ENCODE measurements at regions not wholly inside any gene's neighbourhood (a gene's known extent, or its start where the extent isn't known, plus 50 kb on each side); places are given as distances from the start of the nearest gene placed in this dataset.

DNA sequence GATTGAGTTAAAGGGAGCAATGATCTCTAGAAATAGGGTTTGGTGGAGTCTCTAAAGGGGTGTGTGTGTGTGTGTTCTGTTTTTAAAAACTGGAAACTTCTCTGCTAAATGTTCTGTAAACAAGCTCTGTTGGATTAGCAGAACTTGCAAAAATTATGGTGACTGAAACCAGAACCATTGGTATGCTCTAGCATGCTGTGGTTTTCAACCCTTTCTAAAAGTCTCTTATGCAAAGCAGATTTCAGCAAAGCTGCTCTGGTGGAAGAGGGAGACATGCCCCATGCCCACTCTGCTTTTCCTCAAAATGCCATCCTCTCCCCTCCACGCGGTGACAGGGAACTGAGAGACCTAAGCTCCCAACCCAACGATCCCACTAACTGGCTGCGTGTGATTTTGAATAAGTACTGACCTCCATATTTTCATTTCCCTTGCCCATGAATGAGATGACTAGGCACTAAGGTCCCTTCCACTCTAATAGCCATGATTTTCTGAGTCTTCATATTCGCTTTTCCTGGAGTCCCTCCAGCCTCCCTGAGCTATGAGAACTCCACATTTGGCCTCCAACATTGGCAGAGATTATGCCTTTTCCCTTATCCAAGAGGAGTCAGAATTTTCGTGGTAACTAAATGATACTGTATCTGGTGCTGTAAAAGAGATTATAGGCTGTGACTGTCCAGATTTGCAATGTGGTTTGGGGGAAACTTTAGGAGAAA lies 117.3 kb upstream of the PALS2 start:
- intact Hi-C loops (cut with micrococcal nuclease): no loop called here
- H3K4me3 ChIP-seq (ENCODE audit: control extremely low read depth in 1 of 5, extremely low read depth in 1 of 5, insufficient read depth in 1 of 5, low read depth in 2 of 5, low read length in 4 of 5): no peak overlapping the region
- Mint-ChIP-seq H3K4me1 (peaks cover 9% of the 10 kb centered on the region), H3K27ac (peak overlapping the region; percentile 20), H3K27me3 (peaks cover 21% of the 10 kb centered on the region), H3K4me3 (no peak overlapping the region), H3K9me3 (ENCODE audit: insufficient read depth) (no peaks in the 10 kb centered on the region)
- H3K9ac ChIP-seq (ENCODE audit: low read length): no peak overlapping the region
- no peaks in the 10 kb centered on the region for H3K9me3 ChIP-seq (ENCODE audit: control extremely low read depth in 1 of 3, control insufficient read depth in 2 of 3, insufficient read depth in 1 of 3, low read length in 2 of 3)
- H3K36me3 ChIP-seq (replicated peaks in 1 of 2; ENCODE audit: control extremely low read depth in 1 of 2, control insufficient read depth in 1 of 2, extremely low read depth in 1 of 2, insufficient read depth in 2 of 2, low read length in 1 of 2): no peaks in the 10 kb centered on the region
- peaks cover 4 to 9% of the 10 kb centered on the region in 2 donors for H3K4me1 ChIP-seq (ENCODE audit: control insufficient read depth in 2 of 2, insufficient read depth in 2 of 2, low read length in 2 of 2)
- H3K27ac ChIP-seq (ENCODE audit: low read length in 2 of 2): no peak overlapping the region
- DNase-seq (no peak), ATAC-seq (ENCODE audit: low read depth) (no peak)
- no peak for TF ChIP-seq EZH2 (IDR thresholded peaks at IDR 0.05; ENCODE audit: borderline replicate concordance, insufficient read depth, low read depth, low read length, poor library complexity, severe bottlenecking)
- TF ChIP-seq, protein P1, sequence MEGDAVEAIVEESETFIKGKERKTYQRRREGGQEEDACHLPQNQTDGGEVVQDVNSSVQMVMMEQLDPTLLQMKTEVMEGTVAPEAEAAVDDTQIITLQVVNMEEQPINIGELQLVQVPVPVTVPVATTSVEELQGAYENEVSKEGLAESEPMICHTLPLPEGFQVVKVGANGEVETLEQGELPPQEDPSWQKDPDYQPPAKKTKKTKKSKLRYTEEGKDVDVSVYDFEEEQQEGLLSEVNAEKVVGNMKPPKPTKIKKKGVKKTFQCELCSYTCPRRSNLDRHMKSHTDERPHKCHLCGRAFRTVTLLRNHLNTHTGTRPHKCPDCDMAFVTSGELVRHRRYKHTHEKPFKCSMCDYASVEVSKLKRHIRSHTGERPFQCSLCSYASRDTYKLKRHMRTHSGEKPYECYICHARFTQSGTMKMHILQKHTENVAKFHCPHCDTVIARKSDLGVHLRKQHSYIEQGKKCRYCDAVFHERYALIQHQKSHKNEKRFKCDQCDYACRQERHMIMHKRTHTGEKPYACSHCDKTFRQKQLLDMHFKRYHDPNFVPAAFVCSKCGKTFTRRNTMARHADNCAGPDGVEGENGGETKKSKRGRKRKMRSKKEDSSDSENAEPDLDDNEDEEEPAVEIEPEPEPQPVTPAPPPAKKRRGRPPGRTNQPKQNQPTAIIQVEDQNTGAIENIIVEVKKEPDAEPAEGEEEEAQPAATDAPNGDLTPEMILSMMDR (IDR thresholded peaks at IDR 0.05): no peak
- no peaks in the 10 kb centered on the region for H4K20me1 ChIP-seq (ENCODE audit: control insufficient read depth, insufficient read depth, low read length, poor library complexity, severe bottlenecking)
- peak overlapping the region; percentile 0 for H3K4me2 ChIP-seq (replicated peaks; ENCODE audit: low read depth, low read length, poor library complexity, severe bottlenecking)
- H3K27me3 ChIP-seq (replicated peaks in 1 of 4; ENCODE audit: control extremely low read depth in 1 of 4, control insufficient read depth in 3 of 4, insufficient read depth in 4 of 4, low read length in 3 of 4): peaks cover 0 to 6% (median 2%) of the 10 kb centered on the region in 4 experiments
- WGBS (ENCODE audit: insufficient coverage): 82% methylated on average over 5 of the region's 6 CpGs
- ChIA-PET POLR2A (no interaction called here), CTCF (no interaction called here)
- no peak overlapping the region for H2AFZ ChIP-seq (ENCODE audit: insufficient read depth, low read depth, low read length, poor library complexity, severe bottlenecking)
- no peaks in the 10 kb centered on the region for H3K79me2 ChIP-seq (ENCODE audit: control insufficient read depth, insufficient read depth, low read length)

- Histone ChIP-seq H3K4me2 (replicated peaks; ENCODE audit: low read depth, low read length, poor library complexity, severe bottlenecking) (no peak overlapping the region), H2AFZ (ENCODE audit: insufficient read depth, low read depth, low read length, poor library complexity, severe bottlenecking) (no peak overlapping the region), H3K27me3 (replicated peaks in 1 of 4; ENCODE audit: control extremely low read depth in 1 of 4, control insufficient read depth in 3 of 4, insufficient read depth in 4 of 4, low read length in 3 of 4) (peaks cover 0 to 3% (median 1%) of the 10 kb centered on the region in 4 experiments), H3K9me3 (ENCODE audit: control extremely low read depth in 1 of 3, control insufficient read depth in 2 of 3, insufficient read depth in 1 of 3, low read length in 2 of 3) (no peaks in the 10 kb centered on the region), H3K4me1 (ENCODE audit: control insufficient read depth in 2 of 2, insufficient read depth in 2 of 2, low read length in 2 of 2) (peaks cover 4 to 9% of the 10 kb centered on the region in 2 donors), H3K27ac (ENCODE audit: low read length in 2 of 2) (no peak overlapping the region), H3K36me3 (replicated peaks in 1 of 2; ENCODE audit: control extremely low read depth in 1 of 2, control insufficient read depth in 1 of 2, extremely low read depth in 1 of 2, insufficient read depth in 2 of 2, low read length in 1 of 2) (no peaks in the 10 kb centered on the region), H4K20me1 (ENCODE audit: control insufficient read depth, insufficient read depth, low read length, poor library complexity, severe bottlenecking) (no peaks in the 10 kb centered on the region), H3K79me2 (ENCODE audit: control insufficient read depth, insufficient read depth, low read length) (no peaks in the 10 kb centered on the region), H3K9ac (ENCODE audit: low read length) (no peak overlapping the region), H3K4me3 (ENCODE audit: control extremely low read depth in 1 of 5, extremely low read depth in 1 of 5, insufficient read depth in 1 of 5, low read depth in 2 of 5, low read length in 4 of 5) (no peak overlapping the region)
- intact Hi-C loops (cut with micrococcal nuclease): no loop called here
- peaks cover 9% of the 10 kb centered on the region for H3K4me1 Mint-ChIP-seq
- H3K27me3 Mint-ChIP-seq: peaks cover 20% of the 10 kb centered on the region
- TF ChIP-seq, protein P1 (IDR thresholded peaks at IDR 0.05): no peak
- TF ChIP-seq EZH2 (IDR thresholded peaks at IDR 0.05; ENCODE audit: borderline replicate concordance, insufficient read depth, low read depth, low read length, poor library complexity, severe bottlenecking): no peak
- ATAC-seq (ENCODE audit: low read depth): no peak
- no peaks in the 10 kb centered on the region for H3K9me3 Mint-ChIP-seq (ENCODE audit: insufficient read depth)
- H3K27ac Mint-ChIP-seq: no peak overlapping the region
- DNase-seq: no peak
- no peak overlapping the region for H3K4me3 Mint-ChIP-seq
- CTCF ChIA-PET: no interaction called here
- POLR2A ChIA-PET: no interaction called here
- WGBS (ENCODE audit: insufficient coverage): 45% methylated on average over 3 of the region's 4 CpGs
These were observed 116.6 kb upstream of the PALS2 start for GRCh38 chr7:24456526-24457218.

Data from B cell (primary cell).